H1 (cell line): ENCODE measurements at regions not wholly inside any gene's neighbourhood (a gene's known extent, or its start where the extent isn't known, plus 50 kb on each side); places are given as distances from the start of the nearest gene placed in this dataset.

Experiments used
- CTCF ChIA-PET: fragments of 300-600 bp; sonication (Branson Sonifier 250); formaldehyde crosslinking; loops from one replicate; lab custom pipeline; 2021; ENCODE audit not compliant: partially characterized antibody; lab: Charles Lee
- POLR2A ChIA-PET: fragments of 300-600 bp; sonication (Branson Sonifier 250); formaldehyde crosslinking; loops from one replicate; lab custom pipeline; 2021; ENCODE audit warnings: inconsistent platforms; ENCODE audit not compliant: partially characterized antibody; lab: Charles Lee
- DNase-seq, 2 experiments: peaks; one replicate each; pipeline versions ENCODE4 v3.0.0 to v3.0.0-alpha.2; 2010 to 2022; ENCODE audit warnings: low spot score in 2 of 2, low read depth in 1 of 2, mixed read lengths in 1 of 2
- FAIRE-seq: peaks from 2 replicates; lab custom pipeline; 2011; peaks lifted over from hg19 to GRCh38; lab: Jason Lieb, UNC
- H2AFZ ChIP-seq: 2 replicates; pipeline ENCODE4 v1.8.1; 2012; ENCODE audit warnings: low read length, inconsistent platforms
- H2AK5ac ChIP-seq: 2 replicates; pipeline ENCODE4 v1.6.1; 2013; ENCODE audit warnings: low read depth, low read length
- H2BK120ac ChIP-seq: replicated peaks from 2 replicates; pipeline ENCODE3; 2013; ENCODE audit warnings: low read depth, low read length, inconsistent platforms
- H2BK12ac ChIP-seq: 2 replicates; pipeline ENCODE4 v1.6.1; 2013; ENCODE audit warnings: low read depth, low read length
- H2BK15ac ChIP-seq: 2 replicates; pipeline ENCODE4 v1.6.1; 2013; ENCODE audit warnings: low read length
- H2BK20ac ChIP-seq: 2 replicates; pipeline ENCODE4 v1.6.1; 2013; ENCODE audit warnings: low read length
- H2BK5ac ChIP-seq: 2 replicates; pipeline ENCODE4 v1.6.1; 2013; ENCODE audit warnings: low read depth, low read length
- H3K14ac ChIP-seq: 2 replicates; pipeline ENCODE4 v1.6.1; 2013; ENCODE audit warnings: inconsistent platforms; ENCODE audit not compliant: insufficient read length
- H3K18ac ChIP-seq: 2 replicates; pipeline ENCODE4 v1.6.1; 2013; ENCODE audit warnings: low read length; ENCODE audit errors: extremely low read depth
- H3K23ac ChIP-seq: 2 replicates; pipeline ENCODE4 v1.6.1; 2013; ENCODE audit warnings: inconsistent platforms; ENCODE audit not compliant: insufficient read length
- H3K23me2 ChIP-seq: 2 replicates; pipeline ENCODE4 v1.6.1; 2013; ENCODE audit warnings: low read depth, low read length
- H3K27ac ChIP-seq: 2 replicates; pipeline ENCODE4 v1.6.1; 2011; ENCODE audit warnings: low read depth, low read length, inconsistent platforms
- H3K27me3 ChIP-seq, 4 experiments: replicated peaks in 1 of 4; 1 replicate in 1 of 4; 2 replicates in 3 of 4; pipeline versions ENCODE4 v1.6.1 to v1.8.1; 2011 to 2013; ENCODE audit warnings: low read length in 3 of 4, mild to moderate bottlenecking in 3 of 4, inconsistent platforms in 2 of 4, mixed read lengths in 2 of 4, moderate library complexity in 1 of 4; ENCODE audit not compliant: control insufficient read depth in 3 of 4, insufficient read depth in 3 of 4; ENCODE audit errors: extremely low read depth in 1 of 4
- H3K36me3 ChIP-seq, 4 experiments: 2 replicates each; pipeline versions ENCODE4 v1.6.1 to v1.8.1; 2011 to 2013; ENCODE audit warnings: mild to moderate bottlenecking in 4 of 4, low read length in 3 of 4, moderate library complexity in 2 of 4, control low read depth in 1 of 4, inconsistent platforms in 1 of 4; ENCODE audit not compliant: insufficient read depth in 4 of 4, control insufficient read depth in 2 of 4
- H3K4ac ChIP-seq: replicated peaks from 2 replicates; pipeline ENCODE3; 2013; ENCODE audit warnings: low read length, low read depth, mixed read lengths, inconsistent platforms; ENCODE audit not compliant: insufficient read length
- H3K4me1 ChIP-seq, 4 experiments: replicated peaks in 1 of 4; 1 replicate in 1 of 4; 2 replicates in 3 of 4; pipeline versions ENCODE4 v1.6.1 to v1.8.1; 2011 to 2013; ENCODE audit warnings: low read length in 3 of 4, inconsistent platforms in 2 of 4, mixed read lengths in 1 of 4; ENCODE audit not compliant: insufficient read depth in 4 of 4, control insufficient read depth in 3 of 4
- H3K4me2 ChIP-seq, 2 experiments: 2 replicates each; pipeline versions ENCODE4 v1.6.1 to v1.8.1; 2011 to 2013; ENCODE audit warnings: low read depth in 2 of 2, low read length in 2 of 2, control low read depth in 1 of 2, inconsistent platforms in 1 of 2, mild to moderate bottlenecking in 1 of 2; ENCODE audit not compliant: insufficient read depth in 1 of 2
- H3K4me3 ChIP-seq, 4 experiments: fragments of 200-600, 300-600 bp in 1 of 4; sonication (generic), shearing (Covaris generic), sonication (Bioruptor Twin) in 1 of 4; 2 replicates each; pipeline versions ENCODE4 v1.5.1 to v1.8.1; 2011 to 2016; ENCODE audit warnings: low read length in 4 of 4, low read depth in 3 of 4, control low read depth in 2 of 4, inconsistent platforms in 2 of 4, mild to moderate bottlenecking in 2 of 4, mixed read lengths in 1 of 4, moderate library complexity in 1 of 4; ENCODE audit not compliant: insufficient read depth in 2 of 4; ENCODE audit errors: extremely low read depth in 1 of 4
- H3K56ac ChIP-seq: replicated peaks from 2 replicates; pipeline ENCODE3; 2013; ENCODE audit warnings: low read depth, mild to moderate bottlenecking, mixed read lengths, low read length, inconsistent platforms; ENCODE audit not compliant: insufficient read length
- H3K79me1 ChIP-seq: 2 replicates; pipeline ENCODE4 v1.6.1; 2013; ENCODE audit warnings: low read depth, low read length, control low read depth
- H3K79me2 ChIP-seq, 2 experiments: 2 replicates each; pipeline versions ENCODE4 v1.6.1 to v1.8.1; 2012 to 2013; ENCODE audit warnings: low read length in 2 of 2, mild to moderate bottlenecking in 2 of 2, inconsistent platforms in 1 of 2; ENCODE audit not compliant: insufficient read depth in 2 of 2, control insufficient read depth in 1 of 2
- H3K9ac ChIP-seq, 4 experiments: replicated peaks in 1 of 4; 1 replicate in 1 of 4; 2 replicates in 3 of 4; pipeline versions ENCODE4 v1.6.1 to v1.8.1; 2011 to 2013; ENCODE audit warnings: low read depth in 3 of 4, low read length in 3 of 4, control low read depth in 2 of 4, mild to moderate bottlenecking in 2 of 4, moderate library complexity in 2 of 4, inconsistent platforms in 1 of 4; ENCODE audit errors: extremely low read depth in 1 of 4
- H3K9me3 ChIP-seq, 2 experiments: 2 replicates each; pipeline versions ENCODE4 v1.6.1 to v1.8.1; 2012 to 2013; ENCODE audit warnings: mild to moderate bottlenecking in 2 of 2, moderate library complexity in 2 of 2, control low read depth in 1 of 2, inconsistent platforms in 1 of 2, low read depth in 1 of 2, low read length in 1 of 2, mixed read lengths in 1 of 2; ENCODE audit not compliant: insufficient read depth in 2 of 2
- H4K20me1 ChIP-seq, 2 experiments: replicated peaks in 1 of 2; 2 replicates each; pipeline versions ENCODE3 to v1.8.1; 2011 to 2013; ENCODE audit warnings: inconsistent platforms in 2 of 2, low read length in 2 of 2, mild to moderate bottlenecking in 1 of 2; ENCODE audit not compliant: insufficient read depth in 2 of 2, control insufficient read depth in 1 of 2
- H4K5ac ChIP-seq: 2 replicates; pipeline ENCODE4 v1.6.1; 2013; ENCODE audit warnings: low read length, low read depth, mixed read lengths, inconsistent platforms; ENCODE audit not compliant: insufficient read length
- H4K8ac ChIP-seq: 2 replicates; pipeline ENCODE4 v1.8.0; 2013; ENCODE audit warnings: mild to moderate bottlenecking, moderate library complexity, low read length, inconsistent platforms; ENCODE audit not compliant: insufficient read depth; ENCODE audit errors: extremely low read depth
- H4K91ac ChIP-seq: replicated peaks from 2 replicates; pipeline ENCODE3; 2013; ENCODE audit warnings: low read length, mixed read lengths, inconsistent platforms; ENCODE audit not compliant: insufficient read length
- CHD2 ChIP-seq: IDR thresholded peaks from 2 replicates; pipeline ENCODE4 v1.6.1; 2012; ENCODE audit warnings: low read length, improper control_type of control experiment
- EGR1 ChIP-seq: IDR thresholded peaks from 2 replicates; pipeline ENCODE4 v1.6.1; 2011; ENCODE audit warnings: low read depth, low read length, borderline replicate concordance
- MAX ChIP-seq: IDR thresholded peaks from 2 replicates; pipeline ENCODE4 v1.6.1; 2012; ENCODE audit warnings: inconsistent platforms
- NRF1 ChIP-seq: IDR thresholded peaks from 2 replicates; pipeline ENCODE4 v1.6.1; 2011; ENCODE audit warnings: mild to moderate bottlenecking, low read depth, low read length, improper control_type of control experiment
- SAP30 ChIP-seq: fragments of 300-600 bp; sonication (generic); IDR thresholded peaks from 2 replicates; pipeline ENCODE4 v1.7.1; 2012; ENCODE audit warnings: low read length, moderate library complexity, mild to moderate bottlenecking, inconsistent platforms; ENCODE audit not compliant: insufficient read depth, insufficient replicate concordance
- SP1 ChIP-seq: IDR thresholded peaks from 2 replicates; pipeline ENCODE4 v1.6.1; 2011; ENCODE audit warnings: low read depth, low read length
- YY1 ChIP-seq: IDR thresholded peaks from 2 replicates; pipeline ENCODE4 v1.6.1; 2011; ENCODE audit warnings: low read depth, mild to moderate bottlenecking, low read length

GRCh38 chr4:117474987-117475386 lies 389.6 kb upstream of the TRAM1L1 start:
- Histone ChIP-seq H3K18ac (no peak overlapping the region), H3K14ac (no peak overlapping the region), H3K23ac (no peak overlapping the region), H3K36me3 (no peaks in the 10 kb centered on the region), H4K5ac (no peak overlapping the region), H2BK5ac (no peak overlapping the region), H3K79me1 (no peaks in the 10 kb centered on the region), H2BK12ac (no peak overlapping the region), H3K4ac (no peak overlapping the region), H4K8ac (no peak overlapping the region), H2BK15ac (no peak overlapping the region), H3K4me1 (no peaks in the 10 kb centered on the region), H3K4me3 (no peak overlapping the region), H3K56ac (no peak overlapping the region), H3K79me2 (no peaks in the 10 kb centered on the region), H3K23me2 (no peaks in the 10 kb centered on the region), H2BK120ac (no peak overlapping the region), H3K27ac (no peak overlapping the region), H2BK20ac (no peak overlapping the region), H3K9ac (no peak overlapping the region), H4K20me1 (no peaks in the 10 kb centered on the region), H2AK5ac (no peak overlapping the region), H4K91ac (no peak overlapping the region), H3K27me3 (no peaks in the 10 kb centered on the region), H3K4me2 (peak overlapping the region in 1 of 2 experiments; percentile 4; a peak in 1 of 4 replicates), H3K9me3 (no peaks in the 10 kb centered on the region), H2AFZ (no peak overlapping the region)
- no peak for TF ChIP-seq YY1
- no peak for TF ChIP-seq SP1
- no peak for TF ChIP-seq SAP30
- no peak for TF ChIP-seq NRF1
- no peak for TF ChIP-seq MAX
- TF ChIP-seq EGR1 = no peak
- no peak for TF ChIP-seq CHD2
- FAIRE-seq (no peak), DNase-seq (no peak)
- ChIA-PET CTCF (no interaction called here), POLR2A (no interaction called here)
